ENCODE measurements at regions not wholly inside any gene's neighbourhood (a gene's known extent, or its start where the extent isn't known, plus 50 kb on each side); places are given as distances from the start of the nearest gene placed in this dataset.

DNA sequence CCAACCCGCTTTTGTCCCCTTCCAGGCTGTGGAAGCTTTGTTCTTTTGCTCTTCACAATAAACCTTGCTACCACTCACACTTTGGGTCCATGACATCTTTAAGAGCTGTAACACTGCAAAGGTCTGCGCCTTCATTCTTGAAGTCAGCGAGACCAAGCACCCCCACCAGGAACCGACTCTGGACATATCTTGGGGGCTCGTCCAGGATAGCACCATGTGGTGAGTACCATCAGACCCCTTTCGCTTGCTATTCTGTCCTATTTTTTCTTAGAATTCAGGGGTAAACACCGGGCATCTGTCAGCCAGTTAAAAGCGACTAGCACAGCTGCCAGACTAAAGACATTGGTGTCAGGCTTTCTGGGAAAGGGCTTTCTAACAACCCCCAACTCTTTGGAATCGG, 137.6 kb upstream of the PPFIA2 start:
- Histone ChIP-seq H4K20me1 (replicated peaks; ENCODE audit: control insufficient read depth, insufficient read depth, low read length) (no peaks in the 10 kb centered on the region), H3K79me2 (ENCODE audit: control insufficient read depth, insufficient read depth, low read length) (no peaks in the 10 kb centered on the region), H3K4me3 (no peak overlapping the region), H3K4me2 (ENCODE audit: insufficient read depth, low read length) (no peak overlapping the region), H3K27me3 (ENCODE audit: control insufficient read depth in 2 of 2, insufficient read depth in 2 of 2, low read length in 2 of 2) (no peaks in the 10 kb centered on the region), H3K36me3 (ENCODE audit: control insufficient read depth, insufficient read depth, low read length) (no peaks in the 10 kb centered on the region), H2AFZ (ENCODE audit: low read depth, low read length) (no peak overlapping the region), H3K9me1 (ENCODE audit: control insufficient read depth, insufficient read depth, low read length) (no peaks in the 10 kb centered on the region), H3K9me3 (replicated peaks; ENCODE audit: control insufficient read depth, insufficient read depth, low read depth, low read length) (no peaks in the 10 kb centered on the region), H3K9ac (ENCODE audit: insufficient read depth in 1 of 2, low read depth in 2 of 2, low read length in 2 of 2) (no peak overlapping the region), H3K4me1 (replicated peaks in 1 of 2; ENCODE audit: control insufficient read depth in 2 of 2, insufficient read depth in 2 of 2, low read length in 2 of 2) (no peaks in the 10 kb centered on the region), H3K27ac (ENCODE audit: extremely low read depth, low read depth, low read length) (no peak overlapping the region)
- FAIRE-seq (no peak), DNase-seq (ENCODE audit: extremely low read depth in 1 of 4, low spot score in 3 of 4) (no peak), ATAC-seq (no peak)
- 0% methylated on average over 7 of the region's 9 CpGs for WGBS (ENCODE audit: insufficient coverage, low coverage, missing lambda C conversion rate)
- no TSS peak for BruUV-seq (replicated peaks)
- intact Hi-C loops (cut with micrococcal nuclease), result no loop called here
- in situ Hi-C loops (cut with MboI), result no loop called here
- ChIA-PET POLR2A (no interaction called here), CTCF (ENCODE audit: low intra/inter-chr PET ratio) (no interaction called here)
- no peak for TF ChIP-seq HIVEP1 (CRISPR knock-in tag; IDR thresholded peaks at IDR 0.05)
- TF ChIP-seq ZNF175 (CRISPR knock-in tag; IDR thresholded peaks at IDR 0.05; ENCODE audit: low read depth), result no peak
- TF ChIP-seq, protein P1, sequence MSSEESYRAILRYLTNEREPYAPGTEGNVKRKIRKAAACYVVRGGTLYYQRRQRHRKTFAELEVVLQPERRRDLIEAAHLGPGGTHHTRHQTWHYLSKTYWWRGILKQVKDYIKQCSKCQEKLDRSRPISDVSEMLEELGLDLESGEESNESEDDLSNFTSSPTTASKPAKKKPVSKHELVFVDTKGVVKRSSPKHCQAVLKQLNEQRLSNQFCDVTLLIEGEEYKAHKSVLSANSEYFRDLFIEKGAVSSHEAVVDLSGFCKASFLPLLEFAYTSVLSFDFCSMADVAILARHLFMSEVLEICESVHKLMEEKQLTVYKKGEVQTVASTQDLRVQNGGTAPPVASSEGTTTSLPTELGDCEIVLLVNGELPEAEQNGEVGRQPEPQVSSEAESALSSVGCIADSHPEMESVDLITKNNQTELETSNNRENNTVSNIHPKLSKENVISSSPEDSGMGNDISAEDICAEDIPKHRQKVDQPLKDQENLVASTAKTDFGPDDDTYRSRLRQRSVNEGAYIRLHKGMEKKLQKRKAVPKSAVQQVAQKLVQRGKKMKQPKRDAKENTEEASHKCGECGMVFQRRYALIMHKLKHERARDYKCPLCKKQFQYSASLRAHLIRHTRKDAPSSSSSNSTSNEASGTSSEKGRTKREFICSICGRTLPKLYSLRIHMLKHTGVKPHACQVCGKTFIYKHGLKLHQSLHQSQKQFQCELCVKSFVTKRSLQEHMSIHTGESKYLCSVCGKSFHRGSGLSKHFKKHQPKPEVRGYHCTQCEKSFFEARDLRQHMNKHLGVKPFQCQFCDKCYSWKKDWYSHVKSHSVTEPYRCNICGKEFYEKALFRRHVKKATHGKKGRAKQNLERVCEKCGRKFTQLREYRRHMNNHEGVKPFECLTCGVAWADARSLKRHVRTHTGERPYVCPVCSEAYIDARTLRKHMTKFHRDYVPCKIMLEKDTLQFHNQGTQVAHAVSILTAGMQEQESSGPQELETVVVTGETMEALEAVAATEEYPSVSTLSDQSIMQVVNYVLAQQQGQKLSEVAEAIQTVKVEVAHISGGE (CRISPR knock-in tag; IDR thresholded peaks at IDR 0.05), result no peak
- no peak for TF ChIP-seq GATAD2A (IDR thresholded peaks at IDR 0.05)
- TF ChIP-seq ELF2 (CRISPR knock-in tag; IDR thresholded peaks at IDR 0.05), result no peak
- TF ChIP-seq RAD51 (IDR thresholded peaks at IDR 0.05; ENCODE audit: borderline replicate concordance, low read depth), result no peak
- no peak for TF ChIP-seq ZBTB43 (CRISPR knock-in tag; IDR thresholded peaks at IDR 0.05)
- TF ChIP-seq, protein P2, sequence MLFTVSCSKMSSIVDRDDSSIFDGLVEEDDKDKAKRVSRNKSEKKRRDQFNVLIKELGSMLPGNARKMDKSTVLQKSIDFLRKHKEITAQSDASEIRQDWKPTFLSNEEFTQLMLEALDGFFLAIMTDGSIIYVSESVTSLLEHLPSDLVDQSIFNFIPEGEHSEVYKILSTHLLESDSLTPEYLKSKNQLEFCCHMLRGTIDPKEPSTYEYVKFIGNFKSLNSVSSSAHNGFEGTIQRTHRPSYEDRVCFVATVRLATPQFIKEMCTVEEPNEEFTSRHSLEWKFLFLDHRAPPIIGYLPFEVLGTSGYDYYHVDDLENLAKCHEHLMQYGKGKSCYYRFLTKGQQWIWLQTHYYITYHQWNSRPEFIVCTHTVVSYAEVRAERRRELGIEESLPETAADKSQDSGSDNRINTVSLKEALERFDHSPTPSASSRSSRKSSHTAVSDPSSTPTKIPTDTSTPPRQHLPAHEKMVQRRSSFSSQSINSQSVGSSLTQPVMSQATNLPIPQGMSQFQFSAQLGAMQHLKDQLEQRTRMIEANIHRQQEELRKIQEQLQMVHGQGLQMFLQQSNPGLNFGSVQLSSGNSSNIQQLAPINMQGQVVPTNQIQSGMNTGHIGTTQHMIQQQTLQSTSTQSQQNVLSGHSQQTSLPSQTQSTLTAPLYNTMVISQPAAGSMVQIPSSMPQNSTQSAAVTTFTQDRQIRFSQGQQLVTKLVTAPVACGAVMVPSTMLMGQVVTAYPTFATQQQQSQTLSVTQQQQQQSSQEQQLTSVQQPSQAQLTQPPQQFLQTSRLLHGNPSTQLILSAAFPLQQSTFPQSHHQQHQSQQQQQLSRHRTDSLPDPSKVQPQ (CRISPR knock-in tag; IDR thresholded peaks at IDR 0.05; ENCODE audit: borderline replicate concordance), result no peak
- TF ChIP-seq CEBPZ (IDR thresholded peaks at IDR 0.05; ENCODE audit: borderline replicate concordance, low read depth, low read length), result no peak
- TF ChIP-seq ZNF384 (IDR thresholded peaks at IDR 0.05; ENCODE audit: low read depth, low read length), result no peak
- no peak for TF ChIP-seq IRF9 (tag; IDR thresholded peaks at IDR 0.05)

All from K562 (cell line).